GDM1 (cell line): ENCODE measurements at regions not wholly inside any gene's neighbourhood (a gene's known extent, or its start where the extent isn't known, plus 50 kb on each side); places are given as distances from the start of the nearest gene placed in this dataset.

Experiments used
- DNase-seq: peaks from one replicate; lab custom pipeline; 2025; lab: John Stamatoyannopoulos, UW

- DNase-seq, result no peak
These were observed 756.0 kb upstream of the C9orf72 start for GRCh38 chr9:28329323-28329722.

GRCh38 chr9:28332648-28333047, 759.4 kb upstream of the C9orf72 start:
- no peak for DNase-seq

- DNase-seq, result no peak
These were observed 768.6 kb upstream of the C9orf72 start for GRCh38 chr9:28341913-28342312.

- no peak for DNase-seq
These were observed 769.6 kb upstream of the C9orf72 start for GRCh38 chr9:28342815-28343338.

DNA sequence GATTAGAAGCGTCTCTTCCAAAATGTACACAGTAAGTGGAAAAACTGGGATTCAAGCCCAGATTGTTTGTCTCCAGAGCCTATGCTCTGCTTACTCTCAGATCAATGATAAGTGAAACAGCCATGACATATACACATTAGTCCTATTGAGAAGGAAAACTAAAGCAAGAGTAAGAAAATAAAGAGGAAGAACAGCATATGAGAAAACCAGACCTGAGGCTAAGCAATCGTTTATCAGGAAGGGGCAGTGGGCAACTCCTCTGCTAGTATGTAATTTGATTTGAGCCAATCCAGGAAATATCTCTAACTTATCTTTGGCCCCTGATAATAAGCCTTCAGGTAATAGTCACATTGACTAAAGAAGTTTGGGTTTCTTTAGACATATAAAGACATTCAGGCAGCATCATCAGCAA, 789.9 kb upstream of the C9orf72 start:
- DNase-seq, result no peak

DNA sequence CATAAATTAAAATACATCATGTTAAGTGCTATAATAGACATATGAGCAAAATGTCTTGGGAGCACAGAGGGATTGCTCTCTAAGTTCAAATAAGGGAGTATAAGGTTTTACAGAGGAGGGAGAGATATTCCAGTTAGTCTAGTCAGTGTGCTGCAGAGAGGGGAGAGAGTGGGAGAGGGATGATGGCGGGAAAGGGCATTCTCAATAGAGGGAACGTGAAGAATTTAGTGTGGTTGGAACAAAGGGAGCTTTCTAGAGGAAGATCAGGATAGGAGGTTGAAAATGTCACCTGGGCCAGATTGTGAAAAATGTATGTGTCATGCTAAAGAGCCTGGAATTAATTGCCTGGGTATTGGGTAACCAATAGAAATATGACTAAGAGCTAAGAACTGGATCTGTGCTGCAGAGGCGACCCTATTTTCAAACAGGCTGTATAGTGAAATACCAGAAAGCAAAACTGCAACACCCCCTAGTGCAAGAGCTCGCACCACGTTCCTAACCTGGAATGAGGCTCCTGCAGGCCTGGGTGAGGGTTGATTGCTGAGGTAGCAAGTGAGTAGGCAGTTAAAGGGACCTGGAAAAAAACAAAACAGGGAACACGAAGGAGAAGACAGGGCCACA, 791.8 kb upstream of the C9orf72 start:
- no peak for DNase-seq

- DNase-seq, result no peak
These were observed 792.4 kb upstream of the C9orf72 start for GRCh38 chr9:28365728-28366127.

DNA sequence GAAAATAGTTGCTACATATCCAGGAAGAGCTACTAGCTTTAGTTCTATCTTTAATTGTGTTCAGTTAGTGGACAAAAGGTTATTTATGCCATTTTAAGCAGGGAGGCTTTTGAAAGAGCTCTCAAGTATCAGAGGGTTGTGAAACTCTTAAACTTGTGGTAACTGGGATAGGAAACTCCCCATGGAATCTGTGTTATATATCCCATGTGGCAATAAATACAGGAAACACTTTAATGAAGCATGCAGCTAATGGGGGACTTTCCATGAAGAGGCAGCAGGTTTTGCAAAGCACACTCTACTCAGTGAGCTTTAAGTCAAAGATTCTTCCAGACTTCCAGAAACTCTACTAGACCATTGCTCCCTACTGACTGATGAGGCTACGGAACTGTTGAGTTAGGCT, 805.0 kb upstream of the C9orf72 start:
- DNase-seq, result no peak

DNA sequence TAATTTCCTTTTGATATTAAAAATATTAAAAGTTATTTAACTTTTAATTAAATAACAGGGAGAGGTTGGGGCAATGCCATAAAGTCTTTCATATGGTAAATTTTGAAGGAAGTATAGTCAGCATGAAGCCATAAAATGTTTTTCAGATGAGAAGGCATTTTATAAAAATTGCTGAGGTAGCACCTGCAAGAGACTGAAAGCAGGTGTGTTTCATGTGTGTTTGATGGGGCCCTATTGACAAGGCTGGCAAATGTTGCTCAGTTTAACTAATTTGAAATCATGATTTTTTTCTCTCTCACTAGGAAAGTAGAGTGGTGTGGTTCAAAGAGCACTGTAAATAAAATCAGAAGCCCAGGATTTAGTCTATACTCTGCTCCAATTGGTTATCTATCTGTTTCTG, 805.8 kb upstream of the C9orf72 start:
- DNase-seq, result no peak

GRCh38 chr9:28389411-28389810, 816.1 kb upstream of the C9orf72 start:
- no peak for DNase-seq

GRCh38 chr9:28394774-28395173, 821.5 kb upstream of the C9orf72 start:
- DNase-seq, result no peak

DNA sequence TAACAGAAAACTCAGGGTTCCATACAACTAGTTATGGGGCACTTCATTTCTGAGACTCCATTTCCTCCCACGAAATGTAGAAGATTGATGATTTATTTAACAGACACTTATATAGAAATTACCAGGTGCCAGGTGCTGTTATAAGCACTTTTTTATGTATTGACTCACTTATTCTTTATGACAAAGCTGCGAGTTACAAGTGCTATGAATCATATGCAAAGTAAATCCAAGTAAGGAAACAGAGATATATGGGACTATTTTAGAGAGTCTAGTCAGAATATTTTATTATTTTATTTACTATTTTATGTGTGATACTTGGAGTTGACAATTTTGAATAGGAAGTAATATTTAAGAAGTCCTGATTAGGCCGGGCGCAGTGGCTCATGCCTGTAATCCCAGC, 822.8 kb upstream of the C9orf72 start:
- DNase-seq, result no peak

- no peak for DNase-seq
These were observed 834.1 kb upstream of the C9orf72 start for GRCh38 chr9:28407351-28407750.

GRCh38 chr9:28409919-28410318, 836.6 kb upstream of the C9orf72 start:
- DNase-seq, result no peak

DNA sequence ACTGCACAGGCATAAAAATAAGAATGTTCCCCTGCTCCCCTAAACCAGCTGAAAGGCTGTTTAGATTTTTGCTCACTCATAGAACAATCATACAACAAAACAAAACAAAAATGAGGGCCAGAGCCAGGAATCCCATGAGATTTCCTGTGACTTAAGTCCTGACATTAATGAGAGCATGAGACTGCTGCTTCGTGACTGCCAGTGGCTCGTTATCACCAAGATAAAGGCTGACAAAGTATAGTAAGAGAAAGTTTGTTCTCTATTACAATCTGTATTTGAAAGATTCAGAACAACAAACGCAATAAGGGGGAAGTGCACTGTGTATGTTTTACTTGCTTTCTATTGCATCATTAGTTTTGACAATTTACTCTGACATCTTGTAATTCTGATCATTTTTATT, 837.1 kb upstream of the C9orf72 start:
- DNase-seq, result no peak

DNA sequence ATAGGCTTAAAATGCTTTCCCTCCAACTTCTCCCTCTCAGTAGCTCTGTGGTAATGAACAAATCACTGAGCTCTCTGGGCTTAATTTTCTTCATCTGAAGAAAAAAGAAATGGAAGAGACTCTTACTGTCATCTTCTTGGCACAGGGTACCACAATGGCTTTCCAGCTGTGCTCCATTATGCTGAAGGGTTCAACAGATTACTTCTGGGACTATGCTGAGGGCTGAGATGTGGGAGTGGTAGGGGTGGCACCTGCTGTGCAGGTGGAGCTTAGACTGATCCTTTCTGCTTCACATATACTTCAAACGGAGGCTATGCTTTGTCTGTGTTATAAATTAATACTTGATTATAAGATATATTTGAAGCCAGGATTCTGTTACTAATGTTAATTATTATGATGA, 840.2 kb upstream of the C9orf72 start:
- DNase-seq, result no peak

GRCh38 chr9:28423255-28423654, 850.0 kb upstream of the C9orf72 start:
- no peak for DNase-seq

DNA sequence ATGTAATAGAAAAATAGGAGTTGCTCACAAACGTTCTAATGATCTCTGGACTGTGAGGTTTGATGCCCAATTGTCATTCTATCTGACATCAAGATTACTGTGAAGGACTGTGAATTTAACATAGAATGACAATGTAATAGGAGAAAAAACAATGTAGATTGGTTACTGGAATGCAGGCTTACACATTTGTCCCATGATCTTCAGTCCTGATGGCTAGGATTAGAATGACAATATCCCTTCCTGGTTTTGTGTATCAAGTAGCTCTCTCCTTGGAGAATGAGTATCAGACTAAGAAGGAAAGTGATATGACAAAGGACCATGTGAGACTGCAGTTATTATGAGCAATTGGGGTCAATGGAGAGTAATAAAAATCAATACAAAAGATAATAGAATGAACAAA, 862.2 kb upstream of the C9orf72 start:
- DNase-seq, result no peak

DNA sequence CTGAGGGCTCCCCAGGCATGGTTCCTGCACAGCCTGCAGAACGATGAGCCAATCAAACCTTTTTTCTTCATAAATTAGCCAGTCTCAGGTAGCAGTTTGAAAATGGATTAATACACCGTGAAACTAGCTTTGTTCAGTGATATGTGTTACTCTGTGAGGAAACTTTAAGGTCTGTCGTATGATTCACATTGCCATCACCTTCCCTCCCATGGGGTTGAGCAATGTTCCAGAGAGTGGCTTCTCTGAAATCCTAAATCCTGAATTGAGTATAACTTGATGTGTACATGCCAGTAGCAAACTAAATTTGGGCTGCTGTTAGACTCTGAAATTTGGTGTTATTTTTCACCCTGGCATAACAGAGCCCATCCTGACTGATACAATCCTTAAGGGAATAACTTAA, 866.4 kb upstream of the C9orf72 start:
- DNase-seq, result no peak

DNA sequence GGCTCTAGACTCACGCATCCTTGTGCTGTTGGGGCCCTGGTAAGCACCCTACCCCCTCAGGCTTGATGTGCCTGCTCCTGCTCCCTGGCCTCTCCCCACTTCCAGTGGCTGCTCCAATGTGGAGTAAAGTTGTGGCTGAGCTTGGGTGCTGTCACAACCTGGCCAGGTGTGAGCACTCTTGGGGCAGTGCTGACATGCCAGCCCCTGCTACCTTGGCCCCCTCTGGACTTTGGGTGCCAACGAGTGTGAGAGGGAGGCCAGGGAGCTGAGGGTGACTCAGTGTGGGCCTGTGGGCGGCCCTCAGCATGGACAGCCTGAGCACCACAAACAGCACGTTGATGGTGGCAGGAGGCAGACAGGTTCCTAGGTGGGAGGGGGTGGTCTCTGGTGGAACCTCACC, 870.2 kb upstream of the C9orf72 start:
- no peak for DNase-seq

- DNase-seq, result no peak
These were observed 871.4 kb upstream of the C9orf72 start for GRCh38 chr9:28444637-28445036.

DNA sequence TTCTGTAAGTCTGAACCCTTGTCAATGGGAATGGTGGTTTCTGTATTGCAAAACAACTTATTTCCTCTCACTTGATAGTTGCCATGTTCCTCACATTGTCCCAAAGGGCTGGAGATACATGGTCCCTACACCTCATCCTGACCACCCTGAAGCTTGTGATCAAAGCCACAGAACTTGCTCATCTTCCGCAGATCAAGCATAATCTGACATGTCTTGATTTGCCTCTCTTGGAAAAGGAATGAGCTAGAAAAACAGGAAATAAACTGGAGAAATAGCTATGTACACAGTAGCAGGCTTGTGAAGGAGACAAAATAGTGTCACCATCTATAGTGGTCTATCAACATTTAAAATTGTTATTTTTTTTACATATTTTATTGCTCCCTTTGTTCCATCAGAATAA, 871.9 kb upstream of the C9orf72 start:
- DNase-seq, result no peak

- DNase-seq, result no peak
These were observed 880.6 kb upstream of the C9orf72 start for GRCh38 chr9:28453918-28454317.

GRCh38 chr9:28456861-28457260, 883.6 kb upstream of the C9orf72 start:
- DNase-seq, result no peak
